IPS-15b (cell line): ENCODE measurements at regions not wholly inside any gene's neighbourhood (a gene's known extent, or its start where the extent isn't known, plus 50 kb on each side); places are given as distances from the start of the nearest gene placed in this dataset.

Experiments
- H3K27me3 ChIP-seq: one replicate; pipeline ENCODE4 v1.6.1; 2013; ENCODE audit warnings: low read length; ENCODE audit not compliant: control insufficient read depth, insufficient read depth
- H3K36me3 ChIP-seq: one replicate; pipeline ENCODE4 v1.6.1; 2013; ENCODE audit warnings: low read length; ENCODE audit not compliant: control insufficient read depth, insufficient read depth
- H3K4me1 ChIP-seq: one replicate; pipeline ENCODE4 v1.6.1; 2013; ENCODE audit warnings: mild to moderate bottlenecking, low read length; ENCODE audit not compliant: control insufficient read depth, insufficient read depth
- H3K4me3 ChIP-seq: one replicate; pipeline ENCODE4 v1.5.1; 2013; ENCODE audit warnings: low read depth, low read length
- H3K9ac ChIP-seq: one replicate; pipeline ENCODE4 v1.6.1; 2013; ENCODE audit warnings: low read depth, mild to moderate bottlenecking, low read length
- H3K9me3 ChIP-seq: one replicate; pipeline ENCODE4 v1.6.1; 2013; ENCODE audit warnings: mild to moderate bottlenecking, low read length; ENCODE audit not compliant: control insufficient read depth, insufficient read depth

DNA sequence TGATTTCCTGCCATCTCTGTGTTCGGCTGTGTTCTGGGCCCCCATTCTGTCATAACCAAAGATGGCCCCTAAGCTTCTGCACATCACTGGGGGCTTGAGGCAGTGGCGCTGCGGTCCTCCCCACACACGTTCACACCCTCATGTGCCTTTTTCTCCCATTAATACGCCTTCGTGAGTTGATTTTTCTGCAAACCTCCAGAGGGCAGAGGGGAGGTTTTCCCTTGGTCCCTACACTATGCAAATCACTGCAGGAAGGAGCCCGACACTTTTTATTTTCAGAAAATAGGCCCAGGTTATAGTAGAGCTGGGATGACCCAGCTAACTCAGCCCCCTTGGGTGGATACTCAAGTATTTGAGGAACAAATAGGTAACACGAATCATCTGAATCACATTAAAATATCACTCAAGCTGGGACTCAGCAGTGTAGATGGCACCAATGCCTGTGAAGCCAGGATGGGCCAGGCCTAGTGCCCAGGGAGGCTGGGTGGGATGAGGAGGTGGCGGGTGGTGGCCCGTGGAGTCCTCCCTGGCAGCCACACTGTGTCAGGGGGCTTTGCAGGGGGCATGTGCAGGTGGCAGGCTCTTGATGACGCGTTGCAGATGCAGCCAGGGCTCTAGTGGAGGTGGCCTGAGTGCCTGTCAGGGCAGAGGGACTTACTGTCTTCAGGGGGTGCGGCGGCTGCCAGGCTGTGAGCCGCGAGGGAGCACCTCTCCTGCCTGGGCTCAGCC is 234.3 kb downstream of the TEX29 start:
- H3K9me3 ChIP-seq: no peaks in the 10 kb centered on the region
- H3K27me3 ChIP-seq: no peaks in the 10 kb centered on the region
- H3K4me1 ChIP-seq: no peaks in the 10 kb centered on the region
- no peak overlapping the region for H3K9ac ChIP-seq
- H3K4me3 ChIP-seq: no peak overlapping the region
- H3K36me3 ChIP-seq: no peaks in the 10 kb centered on the region

DNA sequence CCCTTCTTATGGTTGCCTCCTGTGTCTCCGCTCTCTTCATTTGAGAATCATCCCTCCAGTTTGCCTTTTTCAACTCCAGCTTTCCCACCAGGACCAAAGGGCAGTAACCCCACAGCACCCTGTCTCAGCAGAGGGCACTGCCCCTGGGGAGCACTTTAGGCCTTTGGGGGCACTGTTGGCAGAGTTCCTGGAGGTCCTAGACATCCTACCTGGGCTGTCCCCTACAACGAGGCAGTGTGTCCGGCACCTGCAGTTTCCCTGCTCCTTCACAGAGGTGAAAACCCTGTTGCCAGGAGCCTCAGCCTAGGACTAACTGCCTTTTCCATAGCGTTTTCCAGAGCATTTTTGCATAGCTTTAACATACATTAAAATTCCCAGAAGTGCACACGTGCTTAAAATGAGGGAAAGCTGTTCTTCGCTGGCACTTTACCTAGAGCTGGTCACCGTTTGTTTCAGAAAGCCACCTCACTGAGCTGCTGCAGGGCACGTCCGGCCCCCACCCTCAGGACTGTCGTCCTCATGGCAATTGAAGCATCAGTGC is 234.9 kb downstream of the TEX29 start:
- no peaks in the 10 kb centered on the region for H3K9me3 ChIP-seq
- no peaks in the 10 kb centered on the region for H3K27me3 ChIP-seq
- H3K4me1 ChIP-seq: no peaks in the 10 kb centered on the region
- H3K9ac ChIP-seq: no peak overlapping the region
- no peaks in the 10 kb centered on the region for H3K36me3 ChIP-seq
- H3K4me3 ChIP-seq: no peak overlapping the region

DNA sequence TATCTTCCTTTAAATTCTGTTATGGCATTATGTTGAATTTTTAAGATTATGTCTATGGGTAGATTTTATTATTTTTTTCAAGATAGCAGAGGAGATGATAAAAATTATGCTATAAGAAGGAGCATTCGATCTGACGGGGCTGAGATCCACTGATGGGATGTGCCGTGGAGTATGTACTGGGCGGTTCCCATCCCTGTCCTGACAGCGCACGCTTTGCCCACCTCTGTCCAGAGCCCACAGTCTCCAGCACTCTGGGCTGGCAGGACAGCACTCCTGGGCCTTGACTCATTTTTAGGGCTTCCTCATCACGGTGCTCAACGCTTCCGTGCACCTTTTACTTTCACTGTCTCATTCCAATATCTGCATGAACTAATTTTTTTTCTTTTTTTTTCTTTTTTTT is 235.5 kb downstream of the TEX29 start:
- Histone ChIP-seq H3K36me3 (no peaks in the 10 kb centered on the region), H3K27me3 (no peaks in the 10 kb centered on the region), H3K9ac (no peak overlapping the region), H3K9me3 (no peaks in the 10 kb centered on the region), H3K4me3 (no peak overlapping the region), H3K4me1 (no peaks in the 10 kb centered on the region)

DNA sequence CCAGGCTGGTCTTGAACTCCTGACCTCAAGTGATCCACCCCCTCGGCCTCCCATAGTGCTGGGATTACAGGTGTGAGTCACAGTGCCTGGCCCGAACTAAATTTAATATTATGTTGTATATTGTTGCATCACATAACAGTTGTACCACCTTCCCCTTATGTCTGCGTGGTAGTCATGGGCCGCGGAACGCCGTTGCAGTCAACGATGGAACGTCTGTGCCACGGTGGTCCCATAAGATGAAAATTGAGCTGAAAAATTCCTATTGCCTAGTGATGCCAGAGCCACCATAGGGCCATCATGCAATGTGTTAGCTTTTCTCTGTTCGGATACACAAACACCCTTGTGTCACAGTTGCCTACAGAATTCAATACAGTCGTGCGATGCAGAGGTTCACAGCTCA is 236.1 kb downstream of the TEX29 start:
- no peaks in the 10 kb centered on the region for H3K9me3 ChIP-seq
- H3K27me3 ChIP-seq: no peaks in the 10 kb centered on the region
- no peaks in the 10 kb centered on the region for H3K36me3 ChIP-seq
- H3K4me1 ChIP-seq: no peaks in the 10 kb centered on the region
- no peak overlapping the region for H3K4me3 ChIP-seq
- H3K9ac ChIP-seq: no peak overlapping the region

DNA sequence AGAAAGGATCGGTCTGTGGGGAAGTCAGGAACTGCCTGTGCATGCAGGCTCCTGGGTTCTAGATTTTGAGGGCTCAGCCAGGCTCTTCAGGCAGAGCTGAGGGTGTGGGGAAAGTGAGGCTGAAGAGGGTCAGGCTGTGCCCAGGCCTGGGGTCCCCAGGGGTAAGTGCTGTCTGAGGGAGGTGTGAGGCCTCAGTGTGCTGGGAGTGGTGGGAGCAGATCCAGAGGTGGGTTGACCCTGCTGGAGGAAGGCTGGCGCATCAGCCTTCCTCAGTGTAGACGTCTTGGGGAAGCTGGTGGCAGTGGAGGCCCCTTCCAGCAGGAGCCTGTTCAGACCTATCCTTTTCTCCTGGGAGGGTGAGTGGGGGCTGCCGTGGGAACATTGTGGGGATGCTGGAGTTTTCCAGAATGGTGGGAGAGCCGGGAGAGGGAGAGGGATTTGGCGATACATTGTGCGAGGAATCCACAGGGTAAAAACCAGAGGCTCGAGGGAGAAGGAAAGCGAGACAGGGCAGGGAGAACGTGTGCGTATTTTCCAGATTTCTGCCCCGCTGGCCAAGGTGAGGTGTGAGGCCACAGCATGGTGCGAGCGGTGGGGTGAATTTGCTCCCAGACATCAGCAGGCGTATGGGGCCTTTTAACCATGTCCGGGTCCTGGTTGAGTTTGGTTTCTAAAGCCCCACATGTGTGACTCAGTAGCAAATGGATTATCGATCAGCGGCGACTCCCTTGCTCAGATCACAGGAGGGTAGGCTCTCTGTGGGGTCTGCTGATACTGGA is 237.7 kb downstream of the TEX29 start:
- Histone ChIP-seq H3K4me1 (no peaks in the 10 kb centered on the region), H3K4me3 (no peak overlapping the region)

DNA sequence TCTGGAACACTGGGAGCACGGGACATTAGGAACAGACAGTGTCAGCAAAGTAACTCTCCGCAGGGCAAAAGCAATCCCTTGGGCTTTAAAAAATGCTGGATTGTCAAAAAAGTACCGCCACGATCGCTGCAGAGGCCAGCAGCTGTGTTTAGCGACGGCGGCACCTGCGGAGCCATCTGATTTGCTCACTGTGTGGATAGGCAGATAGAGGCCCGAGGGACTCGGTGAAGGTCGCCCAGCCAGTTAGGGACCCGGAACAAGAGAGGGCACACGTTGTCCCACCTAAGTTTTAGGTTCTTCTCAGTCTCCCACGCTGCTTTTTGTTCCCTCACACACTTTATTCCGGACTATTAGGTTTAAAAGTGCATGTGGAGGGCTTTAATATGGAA is 238.3 kb downstream of the TEX29 start:
- Histone ChIP-seq H3K4me3 (no peak overlapping the region), H3K27me3 (no peaks in the 10 kb centered on the region), H3K4me1 (no peaks in the 10 kb centered on the region), H3K9me3 (no peaks in the 10 kb centered on the region), H3K36me3 (no peaks in the 10 kb centered on the region), H3K9ac (no peak overlapping the region)

More for the DNA sequence above, 237.7 kb downstream of the TEX29 start:
- H3K9ac ChIP-seq: no peak overlapping the region
- H3K9me3 ChIP-seq: no peaks in the 10 kb centered on the region
- H3K36me3 ChIP-seq: no peaks in the 10 kb centered on the region
- H3K27me3 ChIP-seq: no peaks in the 10 kb centered on the region

DNA sequence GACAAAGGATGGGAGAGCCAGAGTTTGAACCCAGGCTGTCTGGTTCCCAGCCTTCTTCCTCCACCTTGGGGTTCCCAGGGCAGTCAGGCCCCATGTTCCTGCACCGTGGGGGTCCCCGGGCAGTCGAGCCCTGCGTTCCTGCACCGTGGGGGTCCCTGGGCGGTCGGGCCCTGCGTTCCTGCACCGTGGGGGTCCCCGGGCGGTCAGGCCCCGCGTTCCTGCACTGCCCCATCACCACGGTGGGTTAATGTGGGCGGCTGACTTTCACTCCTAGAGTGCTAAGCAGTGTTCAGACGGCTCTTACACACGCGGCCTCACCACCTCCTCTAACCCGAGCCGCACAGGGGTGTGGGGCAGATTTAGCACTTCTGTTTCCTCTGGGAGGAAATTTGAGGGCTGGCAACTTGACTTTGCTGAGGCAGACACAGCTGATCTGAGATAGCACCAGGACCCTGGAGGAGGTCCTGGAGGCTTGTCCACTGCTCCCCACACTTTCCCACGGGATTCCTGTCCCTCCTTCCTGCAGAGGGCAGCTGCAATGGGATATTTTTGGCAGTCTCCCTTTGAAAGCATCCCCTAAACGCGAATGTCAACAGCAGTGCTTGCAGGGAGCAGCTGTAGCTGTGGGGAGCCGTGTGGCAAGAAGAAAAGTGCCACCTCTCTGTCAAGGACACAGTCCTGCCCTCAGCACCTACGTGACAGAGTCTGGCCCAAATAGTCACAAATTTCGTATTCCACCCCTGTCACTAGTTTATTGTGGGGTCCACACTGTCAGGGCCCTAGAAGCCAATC is 239.4 kb downstream of the TEX29 start:
- H3K27me3 ChIP-seq: no peaks in the 10 kb centered on the region
- no peaks in the 10 kb centered on the region for H3K9me3 ChIP-seq
- no peak overlapping the region for H3K9ac ChIP-seq

DNA sequence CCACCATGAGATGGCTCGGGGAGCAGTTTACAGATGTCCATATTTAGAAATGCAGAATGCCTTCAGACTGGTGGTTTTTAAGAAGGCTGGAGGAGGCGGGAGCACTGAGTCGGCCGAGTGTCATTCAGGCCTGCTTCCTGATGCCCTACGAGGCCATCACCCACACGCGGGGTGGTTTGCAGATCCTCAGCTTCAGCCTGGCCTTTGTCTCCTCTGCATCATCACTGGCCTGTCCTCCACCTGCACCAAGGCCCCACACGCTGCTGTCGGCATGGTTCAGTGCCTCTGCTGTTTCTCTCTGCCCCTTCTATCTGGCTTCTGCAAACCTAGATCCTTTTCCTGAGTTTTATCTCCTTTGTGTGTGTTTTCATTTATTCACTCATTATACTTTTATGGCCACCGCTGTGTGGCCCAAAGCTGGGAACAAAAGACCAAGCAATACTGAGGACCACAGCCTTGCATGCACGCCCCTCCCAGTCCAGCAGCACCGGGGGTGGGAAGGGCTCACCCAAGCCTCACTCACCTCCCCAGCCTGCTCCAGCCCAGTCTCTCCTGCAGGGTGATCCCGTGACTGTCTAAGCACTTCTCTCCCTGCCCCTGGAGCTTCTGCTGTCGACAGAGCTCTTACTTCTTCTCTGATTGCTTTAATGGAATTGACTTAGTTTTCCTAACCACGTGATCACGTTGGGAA is 240.8 kb downstream of the TEX29 start:
- Histone ChIP-seq H3K36me3 (no peaks in the 10 kb centered on the region), H3K27me3 (no peaks in the 10 kb centered on the region)

More for the DNA sequence above, 239.4 kb downstream of the TEX29 start:
- no peaks in the 10 kb centered on the region for H3K4me1 ChIP-seq
- no peak overlapping the region for H3K4me3 ChIP-seq
- no peaks in the 10 kb centered on the region for H3K36me3 ChIP-seq

DNA sequence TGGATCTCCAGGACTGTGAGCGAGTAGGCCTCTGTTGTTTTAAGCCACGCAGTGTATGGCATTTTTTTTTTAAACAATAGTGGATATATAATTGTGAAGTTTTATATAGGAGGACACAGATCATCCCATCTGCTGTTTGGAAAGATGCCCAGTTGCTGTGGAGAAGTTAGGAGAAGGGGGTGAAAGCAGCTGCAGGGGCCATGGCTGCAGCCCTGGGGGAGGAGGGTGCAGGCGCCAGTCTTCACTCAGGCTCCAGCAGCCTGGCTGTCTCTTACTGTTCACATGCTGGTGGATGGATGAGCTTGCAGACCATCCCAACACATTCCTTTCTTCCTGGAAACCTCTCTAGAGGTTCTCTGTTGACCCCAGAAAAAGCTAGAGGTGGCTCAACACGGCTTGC is 242.3 kb downstream of the TEX29 start:
- Histone ChIP-seq H3K27me3 (no peaks in the 10 kb centered on the region), H3K4me1 (no peaks in the 10 kb centered on the region), H3K36me3 (no peaks in the 10 kb centered on the region), H3K4me3 (no peak overlapping the region), H3K9me3 (no peaks in the 10 kb centered on the region), H3K9ac (no peak overlapping the region)

More for the DNA sequence above, 240.8 kb downstream of the TEX29 start:
- Histone ChIP-seq H3K9me3 (no peaks in the 10 kb centered on the region), H3K4me3 (no peak overlapping the region), H3K4me1 (no peaks in the 10 kb centered on the region), H3K9ac (no peak overlapping the region)

DNA sequence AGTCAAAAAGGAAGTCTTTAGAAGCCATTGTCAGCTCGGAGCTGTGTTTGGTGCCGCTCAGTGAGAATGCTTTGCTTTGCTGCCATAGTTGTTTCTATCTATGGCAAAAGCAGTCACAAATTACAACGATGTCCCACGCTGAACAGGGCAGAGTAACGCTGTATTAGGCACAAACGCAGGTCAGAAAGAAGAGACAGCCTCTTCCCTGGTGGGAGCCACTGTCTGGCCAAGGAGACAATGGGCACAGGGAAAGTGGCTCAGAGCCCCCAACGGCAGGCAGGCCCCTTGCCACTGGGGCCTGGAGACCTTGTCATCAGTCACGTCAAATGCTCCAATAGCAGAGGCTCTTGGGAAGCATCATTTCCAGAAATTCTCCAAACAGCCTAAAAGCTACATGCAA is 244.2 kb downstream of the TEX29 start:
- Histone ChIP-seq H3K36me3 (no peaks in the 10 kb centered on the region), H3K4me1 (no peaks in the 10 kb centered on the region), H3K27me3 (no peaks in the 10 kb centered on the region), H3K4me3 (no peak overlapping the region), H3K9me3 (no peaks in the 10 kb centered on the region), H3K9ac (no peak overlapping the region)

DNA sequence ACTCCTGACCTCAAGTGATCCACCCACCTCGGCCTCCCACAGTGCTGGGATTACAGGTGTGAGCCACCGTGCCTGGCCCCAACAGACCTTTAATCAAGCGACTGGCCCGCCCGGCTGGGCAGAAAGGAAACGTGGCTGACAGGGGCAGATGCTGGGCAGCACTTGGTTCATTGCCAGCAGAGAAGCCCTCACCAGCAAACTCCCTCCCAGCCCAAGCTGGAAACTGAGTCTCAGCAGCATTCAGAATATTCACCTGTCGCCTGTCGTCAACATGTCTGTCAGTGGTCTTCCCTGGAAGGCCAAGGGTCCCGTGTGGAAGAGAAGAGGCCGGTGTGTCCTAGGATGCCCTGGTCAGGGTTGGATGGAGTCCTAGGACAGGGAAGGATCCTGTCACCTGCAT is 245.0 kb downstream of the TEX29 start:
- Histone ChIP-seq H3K36me3 (no peaks in the 10 kb centered on the region), H3K27me3 (no peaks in the 10 kb centered on the region), H3K4me3 (no peak overlapping the region), H3K9me3 (no peaks in the 10 kb centered on the region), H3K4me1 (no peaks in the 10 kb centered on the region), H3K9ac (no peak overlapping the region)
